Stomach (tissue), 4 donors: ENCODE measurements at regions not wholly inside any gene's neighbourhood (a gene's known extent, or its start where the extent isn't known, plus 50 kb on each side); places are given as distances from the start of the nearest gene placed in this dataset.

ENCODE experiments used
- CTCF ChIP-seq, 7 experiments: fragments of 450-650 bp in 4 of 7; fragments of 200-600 bp in 3 of 7; sonication (generic) in 3 of 7; IDR thresholded peaks; one replicate each; pipeline ENCODE4 v1.5.1; 2016 to 2019; ENCODE audit warnings: antibody characterized with exemption in 7 of 7, control low read depth in 2 of 7, mild to moderate bottlenecking in 1 of 7
- EP300 ChIP-seq: sonication (generic); formaldehyde crosslinking; IDR thresholded peaks from one replicate; pipeline ENCODE4 v1.6.1; 2017; ENCODE audit warnings: antibody characterized with exemption
- POLR2A ChIP-seq, 4 donors: fragments of 450-650 bp; IDR thresholded peaks; one replicate each; pipeline ENCODE4 v1.6.1; 2016; ENCODE audit warnings: antibody characterized with exemption in 4 of 4, control low read depth in 2 of 4, mild to moderate bottlenecking in 1 of 4, moderate library complexity in 1 of 4

- TF ChIP-seq CTCF (IDR thresholded peaks at IDR 0.05) (no peak), POLR2A (IDR thresholded peaks at IDR 0.05) (no peak), EP300 (no peak)
Measured at GRCh38 chr12:91551242-91551641, 368.6 kb upstream of the DCN start.
